Midbrain (tissue), 1 donor: ENCODE measurements at regions not wholly inside any gene's neighbourhood (a gene's known extent, or its start where the extent isn't known, plus 50 kb on each side); places are given as distances from the start of the nearest gene placed in this dataset.
A peak's percentile ranks its signal among the peaks of the same experiment; 100 is the strongest.
"Not testable (repeated sequence)": the region's sequence is repeated elsewhere in the genome, so short reads cannot be mapped to it uniquely, and the experiment has no call there.

Experiments
- DNase-seq: peaks from one replicate; lab custom pipeline; 2025; lab: John Stamatoyannopoulos, UW

DNA sequence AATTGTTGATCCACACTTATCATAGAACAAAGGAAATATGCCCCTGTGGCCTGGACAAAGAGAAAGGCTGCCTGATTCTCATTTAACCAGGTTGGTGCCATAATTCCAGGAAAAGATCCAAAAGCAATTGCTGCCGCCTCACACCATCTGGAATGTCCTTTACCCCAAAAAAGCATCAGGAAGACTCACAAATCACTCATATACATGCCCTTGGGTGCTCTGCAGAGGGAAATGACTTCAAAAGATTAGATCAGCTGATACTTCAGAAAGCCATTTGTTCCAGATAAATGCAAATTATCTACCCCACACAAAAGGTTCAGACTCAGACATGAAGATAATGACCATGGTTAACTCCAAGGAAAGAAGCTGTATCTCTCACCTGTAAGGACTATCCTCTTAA, 285.8 kb downstream of the C1D start:
- no peak for DNase-seq

DNA sequence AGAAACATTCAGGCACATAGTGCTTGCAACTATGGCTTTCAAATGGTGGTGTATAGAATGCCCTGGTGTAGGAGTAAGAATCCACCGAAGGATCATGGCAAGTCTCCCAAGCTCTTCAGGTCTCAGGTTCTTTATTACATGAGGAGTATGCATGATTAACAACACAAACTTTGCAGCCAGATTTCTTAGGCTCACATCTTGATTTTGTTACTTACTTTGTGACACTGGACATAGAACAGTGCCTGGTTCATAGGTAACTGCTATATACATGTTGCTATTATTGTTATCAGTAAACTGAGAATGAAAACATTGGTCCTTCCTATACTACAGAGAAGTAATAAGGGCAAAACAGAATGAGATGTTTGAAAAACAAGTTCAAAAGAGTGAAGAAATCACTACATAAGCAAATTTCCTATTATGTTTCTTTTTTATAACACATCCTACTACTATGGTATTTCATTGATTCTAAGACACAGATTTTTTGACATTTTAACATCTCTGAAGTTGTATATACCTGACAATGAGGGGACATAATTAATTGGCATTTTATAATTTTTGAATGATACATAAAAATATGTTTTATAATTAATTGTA, 284.9 kb downstream of the C1D start:
- no peak for DNase-seq

DNA sequence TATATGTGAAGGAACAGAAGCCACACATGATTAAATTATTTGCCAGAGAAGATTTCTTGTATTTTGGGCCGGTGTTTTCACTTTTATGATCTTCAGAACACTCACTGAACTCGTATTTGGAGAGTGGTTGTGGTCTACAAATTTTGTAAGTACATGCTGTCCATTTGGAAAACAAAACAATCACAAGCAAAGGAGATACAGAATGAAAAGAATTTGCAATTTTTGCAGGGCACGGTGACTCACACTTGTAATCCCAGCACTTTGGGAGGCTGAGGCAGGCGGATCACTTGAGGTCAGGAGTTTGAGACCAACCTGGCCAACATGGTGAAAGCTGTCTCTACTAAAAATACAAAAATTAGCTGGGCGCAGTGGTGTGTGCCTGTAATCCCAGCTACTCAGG, 282.0 kb downstream of the C1D start:
- not testable (repeated sequence) for DNase-seq

DNA sequence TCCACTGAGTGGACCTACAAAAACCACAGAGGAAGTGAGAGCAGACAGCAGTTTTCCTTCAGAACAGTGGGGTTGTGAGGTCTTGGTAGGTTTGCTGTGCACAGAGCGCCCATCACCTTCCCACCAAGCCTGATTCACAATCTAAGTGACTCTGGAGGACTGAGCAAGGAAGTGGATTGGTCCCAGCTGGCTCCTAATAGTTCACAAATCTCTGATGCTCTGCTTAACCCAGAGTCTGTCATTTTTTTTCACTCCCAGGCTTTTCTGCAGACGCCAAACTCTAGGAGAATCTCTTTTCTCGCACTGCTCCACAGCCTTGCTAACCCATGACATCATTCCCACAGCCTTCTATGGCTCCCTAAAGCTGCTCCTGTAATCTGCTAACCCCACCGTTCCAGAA, 280.4 kb downstream of the C1D start:
- peak; percentile 6 for DNase-seq

DNA sequence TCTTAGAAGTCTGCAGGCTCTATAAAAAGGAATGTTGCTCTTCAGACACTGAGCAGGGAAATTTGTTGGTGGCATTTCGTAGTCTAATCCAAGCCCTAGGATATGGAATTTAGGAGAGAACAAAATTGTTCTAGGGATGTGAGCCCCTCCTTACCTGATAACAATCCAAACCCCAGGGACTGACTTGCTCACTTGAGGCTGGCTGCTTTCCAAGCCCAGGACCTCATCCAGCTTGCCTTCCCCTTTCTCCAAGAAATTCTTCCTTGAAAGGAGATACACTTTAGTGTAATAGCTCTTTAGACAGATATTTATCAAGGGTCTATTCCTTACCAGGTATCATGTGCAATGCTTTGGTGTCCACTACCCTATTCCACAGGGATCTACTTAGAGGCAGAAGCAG, 279.8 kb downstream of the C1D start:
- DNase-seq: no peak

DNA sequence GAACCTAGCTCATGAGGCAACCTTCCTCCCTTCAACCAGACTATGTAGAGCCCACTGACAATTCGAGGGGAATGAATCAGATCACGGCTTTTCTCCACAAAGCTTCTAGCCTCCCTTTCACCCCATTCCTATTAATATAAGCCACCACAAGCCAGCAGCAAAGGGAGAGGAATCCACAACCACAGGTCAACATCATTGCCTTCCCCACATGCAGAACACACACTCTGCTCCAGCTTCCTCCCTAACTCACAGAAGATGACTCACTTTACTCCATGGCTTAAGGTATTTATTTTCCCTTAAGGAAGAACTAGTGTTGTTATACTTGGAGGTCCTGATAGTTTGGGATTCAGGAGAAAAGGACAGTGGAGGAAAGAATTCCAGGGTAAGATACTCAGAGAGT, 272.2 kb downstream of the C1D start:
- no peak for DNase-seq

DNA sequence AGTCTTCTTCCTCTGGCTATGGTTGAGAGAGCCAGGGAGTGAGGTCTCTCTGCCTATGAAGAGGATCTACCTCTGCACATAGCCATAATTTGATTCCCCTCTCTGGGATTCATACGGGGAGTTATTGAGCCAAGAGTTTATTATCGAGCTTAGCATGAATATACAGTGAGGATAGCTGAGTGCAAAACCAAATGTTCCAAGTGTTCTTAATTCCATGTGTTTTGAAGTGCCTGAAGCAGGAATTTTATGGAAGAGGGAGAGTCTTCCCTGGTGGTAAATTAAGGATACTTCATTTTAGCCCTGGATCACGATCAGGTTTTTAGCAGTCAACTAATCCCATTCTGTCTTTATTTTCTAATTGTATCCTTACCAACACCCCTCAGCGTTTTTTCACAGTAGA, 270.6 kb downstream of the C1D start:
- no peak for DNase-seq

DNA sequence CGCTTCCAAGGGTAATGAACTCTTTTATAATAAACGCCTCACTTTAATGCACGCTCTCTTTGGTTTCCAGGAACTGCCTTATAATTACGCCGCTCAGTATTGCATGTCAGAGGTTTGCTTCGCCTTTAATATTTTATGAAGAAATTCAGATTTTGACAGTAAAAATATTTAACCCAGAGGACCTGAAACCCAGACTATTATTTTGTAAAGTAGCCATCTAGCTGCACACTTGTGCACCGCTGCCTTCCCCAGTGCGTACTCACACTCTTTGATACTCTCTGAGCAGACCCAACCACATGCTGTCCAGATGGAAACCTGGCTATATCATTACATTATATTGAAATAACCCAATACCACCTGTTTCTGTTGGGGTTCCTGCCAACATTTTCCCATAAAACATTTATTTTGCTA, 270.1 kb downstream of the C1D start:
- DNase-seq: no peak

DNA sequence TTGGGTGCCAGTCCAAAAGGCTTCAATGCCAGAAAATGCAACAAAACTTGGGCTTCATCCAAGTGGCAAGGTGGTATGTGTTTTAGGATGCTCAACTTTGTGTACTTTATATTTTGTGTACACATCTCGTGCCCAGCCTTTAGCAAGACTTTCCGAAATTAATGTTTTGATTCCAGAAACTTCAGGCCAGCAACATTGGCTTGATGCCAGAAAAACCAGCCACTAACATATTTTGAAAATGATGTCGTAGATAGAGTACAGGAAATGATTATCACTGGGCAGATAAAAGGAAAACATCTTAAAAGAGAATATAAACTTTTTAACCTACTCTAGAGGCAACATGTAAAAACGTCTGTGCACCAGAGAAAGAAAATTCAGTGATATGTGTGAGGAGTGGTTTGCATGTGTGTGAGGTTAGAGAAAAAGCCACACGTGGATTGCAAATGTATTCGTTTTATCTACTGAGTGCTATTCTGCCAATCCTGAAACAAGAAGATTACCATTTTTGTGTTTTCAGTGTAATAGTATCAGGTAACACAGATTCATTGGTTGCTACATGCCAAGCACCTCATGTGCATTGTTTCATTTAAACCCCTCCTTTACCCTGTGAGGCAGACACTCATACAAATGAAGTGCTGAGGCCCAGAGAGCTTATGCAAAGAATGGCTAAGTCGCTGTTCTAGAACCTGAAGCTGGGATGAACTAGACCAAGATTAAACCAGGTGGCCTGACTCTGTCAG, 264.8 kb downstream of the C1D start:
- no peak for DNase-seq

DNA sequence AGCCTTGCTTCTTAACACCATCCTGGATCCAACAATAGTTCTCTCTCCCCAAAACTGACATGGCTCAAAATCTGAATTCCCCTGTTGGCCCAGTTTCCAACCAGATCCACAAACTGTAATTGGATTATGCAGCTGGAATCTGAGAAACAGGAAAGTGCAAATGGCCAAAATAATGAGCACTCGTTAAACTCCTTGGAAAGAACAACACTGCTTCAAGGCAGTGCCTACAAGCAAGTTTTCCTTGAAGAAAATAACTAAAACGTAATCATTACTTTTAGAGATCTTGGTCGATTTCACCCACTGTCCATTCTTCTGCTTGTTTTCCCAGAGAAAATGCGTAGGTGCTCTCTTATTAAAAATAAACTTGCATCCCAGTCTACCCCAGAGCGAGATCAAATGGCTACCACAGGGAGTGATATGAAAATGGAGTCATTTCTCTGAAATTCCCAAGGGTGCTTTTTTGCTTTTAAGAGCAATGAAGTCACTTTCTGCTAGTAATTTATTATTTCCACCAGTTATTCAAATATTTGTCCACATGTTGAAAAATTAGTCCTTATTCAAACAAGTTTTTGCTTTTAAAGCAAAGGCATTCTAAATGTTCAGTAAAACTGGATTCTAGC, 264.2 kb downstream of the C1D start:
- DNase-seq: no peak

DNA sequence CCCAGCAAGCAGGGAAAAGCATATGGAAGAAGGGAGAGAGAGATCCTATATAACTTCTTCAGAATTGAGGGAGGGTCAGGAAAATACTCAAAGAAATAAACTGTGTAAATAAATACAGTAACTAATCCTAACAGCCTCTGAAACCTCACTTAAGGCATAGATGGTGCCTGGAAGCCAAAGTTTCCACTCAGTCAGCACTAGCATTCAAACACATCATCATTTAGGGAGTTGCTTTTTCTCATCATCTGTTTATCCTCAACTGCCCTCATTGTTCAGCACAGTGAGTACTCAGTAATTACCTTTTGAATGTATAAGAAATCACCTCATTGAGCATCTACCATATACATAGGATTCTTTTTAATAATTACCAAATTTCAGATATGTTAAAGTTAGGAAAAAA, 262.9 kb downstream of the C1D start:
- no peak for DNase-seq

DNA sequence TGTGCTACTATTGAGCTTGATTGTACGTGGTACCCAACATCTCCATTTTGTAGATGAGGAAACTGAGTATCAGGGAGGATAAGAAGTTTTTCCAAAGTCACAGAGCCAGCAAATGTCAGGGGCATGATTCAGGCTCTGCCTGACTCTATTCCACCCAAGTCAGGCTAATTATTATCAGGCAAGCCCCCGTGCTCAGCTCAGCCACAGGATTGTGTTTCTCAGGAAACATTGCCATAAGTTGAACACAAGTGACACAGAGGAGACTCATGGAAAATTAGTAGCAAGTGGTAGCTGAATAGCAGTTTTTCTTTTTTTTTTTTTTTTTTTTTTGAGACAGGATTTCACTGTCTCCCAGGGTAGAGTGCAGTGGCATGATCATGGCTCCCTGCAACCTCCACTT, 260.5 kb downstream of the C1D start:
- DNase-seq: no peak

DNA sequence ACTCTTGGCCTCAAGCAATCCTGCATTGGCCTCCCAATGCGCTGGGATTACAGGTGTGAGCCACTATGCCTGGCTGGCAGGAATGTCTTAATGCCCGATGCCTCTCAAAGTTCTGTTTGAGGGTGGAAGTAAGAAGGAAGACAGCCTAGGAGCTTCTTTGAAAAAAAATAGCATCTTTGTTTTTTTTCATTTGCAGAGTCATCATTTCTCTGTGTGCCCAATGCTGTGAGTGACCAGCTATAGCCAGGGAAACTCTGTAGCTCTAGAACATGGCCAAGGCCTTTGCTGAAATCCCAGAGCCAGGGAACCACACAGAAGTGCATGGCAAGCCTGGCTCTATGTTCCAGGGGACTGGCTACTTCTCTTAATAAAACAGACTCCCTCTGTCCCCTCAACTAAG, 260.0 kb downstream of the C1D start:
- no peak for DNase-seq

DNA sequence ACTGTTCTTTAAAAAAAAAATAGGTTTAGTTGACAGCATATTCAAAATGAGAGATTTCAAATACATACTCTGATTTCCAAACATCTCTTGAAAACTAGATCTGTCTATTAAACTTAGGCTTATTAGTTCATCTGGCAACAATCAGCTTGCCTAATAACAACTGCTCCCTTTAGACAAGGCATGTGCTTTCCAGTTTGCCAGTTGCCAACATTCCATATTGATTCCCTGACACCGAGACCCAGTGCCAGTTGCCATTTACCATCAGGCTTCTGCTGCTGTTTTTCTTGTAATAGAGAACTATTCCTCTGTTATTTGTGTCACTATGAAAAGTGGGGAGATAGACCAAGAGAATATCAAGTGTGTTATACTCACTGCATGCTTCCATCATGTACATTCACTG, 256.0 kb downstream of the C1D start:
- no peak for DNase-seq

DNA sequence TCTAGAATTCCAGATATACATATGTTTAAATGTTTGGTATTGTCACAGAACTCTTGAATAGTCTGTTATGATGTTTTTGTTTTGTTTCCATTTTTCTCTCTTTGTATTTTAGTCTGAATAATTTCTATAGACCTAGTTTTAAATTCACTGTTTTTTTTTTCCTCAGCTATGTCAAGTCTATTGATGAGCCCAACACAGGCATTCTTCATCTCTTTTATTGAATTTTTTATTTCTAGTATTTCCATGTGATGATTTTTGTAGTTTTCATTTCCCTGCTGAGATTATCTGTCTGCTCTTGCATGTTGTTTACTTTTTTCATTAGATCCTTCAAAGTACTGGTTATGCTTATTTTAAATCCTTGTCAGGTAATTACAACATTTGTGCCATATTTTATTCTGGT, 254.7 kb downstream of the C1D start:
- no peak for DNase-seq

DNA sequence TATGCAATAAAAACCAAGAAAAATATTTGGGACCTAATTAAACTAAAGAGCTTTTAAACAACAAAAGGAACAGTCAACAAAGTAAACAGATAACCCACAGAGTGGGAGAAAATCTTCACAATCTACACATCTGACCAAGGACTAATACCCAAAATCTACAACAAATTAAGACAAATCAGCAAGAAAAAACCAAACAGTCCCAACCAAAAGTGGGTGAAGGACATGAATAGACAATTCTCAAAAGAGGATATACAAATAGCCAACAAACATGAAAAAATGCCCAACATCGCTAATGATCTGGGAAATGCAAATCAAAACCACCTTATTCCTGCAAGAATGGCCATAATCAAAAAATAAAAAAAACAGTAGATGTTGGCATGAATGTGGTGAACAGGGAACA, 250.1 kb downstream of the C1D start:
- no peak for DNase-seq

DNA sequence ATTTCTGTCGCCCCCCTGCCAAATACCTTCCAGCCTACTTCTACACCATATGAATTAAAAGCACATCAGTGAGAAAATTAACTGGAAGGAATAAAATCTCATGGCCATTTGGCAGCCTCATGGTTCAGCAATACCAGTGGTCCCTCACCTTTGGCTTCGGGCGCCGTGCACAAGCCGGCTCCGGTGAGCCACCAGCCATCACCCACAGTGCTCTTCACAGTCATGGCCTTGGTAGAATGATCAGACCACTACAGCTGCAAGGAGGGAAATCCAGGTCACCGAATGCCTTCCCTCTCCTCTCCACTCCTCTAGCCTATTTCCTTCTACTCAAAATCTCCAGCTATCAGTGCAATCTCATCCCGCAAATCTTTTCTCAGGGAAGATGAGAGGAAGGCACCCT, 239.1 kb downstream of the C1D start:
- DNase-seq: no peak

DNA sequence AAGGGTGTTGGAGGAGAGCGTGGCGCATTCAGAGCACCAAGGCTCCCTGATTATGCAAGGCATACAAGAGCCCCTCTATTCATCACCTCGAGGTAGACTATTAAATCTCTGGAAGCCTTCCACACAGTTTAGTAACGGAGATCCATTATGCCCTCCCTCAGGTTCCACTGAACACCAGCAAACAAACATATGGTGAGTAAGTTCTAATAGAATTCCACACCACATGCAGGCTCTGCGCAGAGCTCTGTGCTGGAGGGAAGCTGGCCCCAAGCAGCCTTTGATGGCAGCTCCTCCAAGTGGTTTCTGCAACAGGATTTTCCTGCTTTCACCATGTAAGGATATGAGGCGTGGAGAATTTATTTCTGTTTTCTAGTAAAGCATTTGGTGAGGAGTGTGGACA, 238.6 kb downstream of the C1D start:
- DNase-seq: no peak

DNA sequence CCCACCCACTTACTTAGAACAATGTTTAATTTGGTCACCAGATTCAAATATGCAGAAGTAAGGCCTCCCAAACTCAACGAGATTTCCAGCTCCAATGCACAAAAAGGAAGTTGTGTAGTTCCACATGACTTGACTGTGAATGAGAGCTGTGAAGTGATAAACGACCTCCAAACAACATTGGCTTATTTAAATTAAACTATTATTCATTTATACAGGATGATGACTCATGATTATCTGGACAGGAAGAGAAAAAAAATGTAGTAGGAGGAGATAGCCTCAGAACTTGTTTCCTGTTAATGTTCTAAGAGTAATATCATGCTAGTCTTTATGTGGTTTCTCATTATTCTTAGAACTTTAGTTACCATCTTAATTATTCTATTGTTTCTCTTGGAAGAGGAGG, 237.3 kb downstream of the C1D start:
- DNase-seq: no peak

DNA sequence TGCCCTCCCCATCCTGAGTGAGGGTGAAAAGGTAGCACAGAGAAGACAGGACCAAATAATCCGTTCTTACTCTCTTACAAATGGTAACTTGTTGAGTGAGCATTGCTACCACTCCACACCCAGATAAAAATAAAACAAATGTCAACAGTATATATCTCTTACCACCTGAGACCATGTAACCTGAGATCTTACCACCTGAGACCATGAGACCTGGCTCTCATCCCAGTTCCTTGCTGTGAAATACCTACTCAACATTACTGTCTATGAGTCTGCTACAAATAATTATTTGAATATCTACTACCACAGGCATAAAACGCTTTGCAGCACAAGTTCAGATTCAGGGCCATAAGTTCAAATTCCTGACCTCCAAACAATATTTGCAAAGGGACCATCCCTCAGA, 234.7 kb downstream of the C1D start:
- DNase-seq: no peak

DNA sequence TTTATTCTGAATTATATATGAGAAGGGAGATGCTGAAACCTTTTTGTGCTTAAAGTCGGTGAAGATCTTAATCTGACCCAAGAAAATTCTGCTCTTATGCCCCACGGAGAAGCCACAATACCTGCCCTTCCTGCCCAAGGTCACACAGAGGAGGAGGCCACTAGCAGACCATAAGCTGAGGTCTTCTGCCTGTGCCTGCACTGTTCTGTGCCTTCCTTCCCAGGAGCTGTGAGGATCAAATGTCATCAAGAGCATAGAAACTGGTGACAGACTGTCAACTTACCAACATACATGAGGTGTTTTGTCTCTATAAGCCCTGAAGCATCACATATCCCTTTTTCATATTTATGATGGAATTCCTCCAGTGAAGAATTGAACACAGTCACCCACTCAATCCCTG, 233.3 kb downstream of the C1D start:
- DNase-seq: no peak

DNA sequence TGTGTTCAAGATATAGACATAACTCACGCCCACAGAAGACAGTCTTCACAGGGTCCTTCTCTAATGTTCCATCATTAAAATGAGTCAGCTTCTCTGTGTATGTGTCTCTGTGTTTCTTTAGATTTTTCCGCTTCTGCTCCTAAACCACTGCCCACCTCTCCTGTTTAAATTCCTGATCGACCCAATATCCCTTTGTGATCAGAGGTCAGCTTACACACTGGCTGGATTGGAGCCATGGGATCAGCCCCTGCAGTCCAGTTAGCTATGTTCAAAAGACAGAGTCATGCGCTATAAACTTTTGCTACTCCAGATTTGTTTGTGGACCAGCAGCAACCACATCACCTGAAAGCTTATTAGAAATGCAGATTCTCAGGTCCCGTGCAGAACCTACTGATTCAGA, 229.2 kb downstream of the C1D start:
- no peak for DNase-seq

DNA sequence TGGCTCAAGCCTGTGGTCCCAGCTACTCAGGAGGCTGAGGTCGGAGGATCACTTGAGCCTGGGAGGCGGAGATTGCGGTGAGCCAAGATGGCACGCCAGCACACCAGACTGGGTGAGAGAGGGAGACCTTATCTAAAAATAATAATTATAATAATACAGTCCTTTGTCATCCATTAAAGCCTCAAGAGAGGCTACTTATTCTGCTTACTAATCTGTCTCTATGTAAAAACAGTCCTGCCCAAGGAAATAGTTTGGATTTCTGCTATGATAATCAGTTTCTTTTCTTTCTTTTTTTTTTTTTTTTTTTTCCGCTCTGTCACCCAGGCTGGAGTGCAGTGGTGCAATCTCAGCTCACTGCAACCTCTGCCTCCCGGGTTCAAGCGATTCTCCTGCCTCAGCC, 228.3 kb downstream of the C1D start:
- DNase-seq: no peak

DNA sequence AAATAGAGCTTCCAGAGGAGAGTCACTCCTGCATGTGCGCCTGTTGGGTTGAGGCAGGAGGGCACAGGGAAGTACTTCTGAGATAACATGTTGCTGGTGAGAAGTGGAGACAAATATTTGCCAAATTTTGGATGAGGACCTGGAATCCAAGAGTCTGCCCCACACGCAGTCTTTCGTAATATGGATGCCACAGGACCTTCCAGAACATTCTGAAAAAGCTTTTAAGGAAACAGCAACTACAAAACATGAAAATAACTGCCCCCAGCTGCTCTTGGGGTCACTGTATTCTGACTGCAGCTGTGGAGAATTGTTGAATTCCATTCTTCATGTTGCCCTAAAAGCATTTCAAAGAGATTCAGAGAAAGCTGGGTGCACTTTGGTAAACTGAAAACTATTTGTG, 227.5 kb downstream of the C1D start:
- DNase-seq: no peak
